IMR-90 (cell line): ENCODE measurements at regions not wholly inside any gene's neighbourhood (a gene's known extent, or its start where the extent isn't known, plus 50 kb on each side); places are given as distances from the start of the nearest gene placed in this dataset.

Experiments used
- ATAC-seq: fragments of 200-7000 bp; cut with Tn5 transposase; 2 replicates; pipeline ENCODE4 v1.9.1; 2020; ENCODE audit warnings: low read depth, mild to moderate bottlenecking, moderate library complexity
- BruUV-seq: library from RNA; stranded (reverse); fragments of 400-500 nt; replicated peaks from 2 replicates; lab custom pipeline; 2021; lab: Mats Ljungman, UMichigan
- CTCF ChIA-PET: fragments of 300-600 bp; formaldehyde crosslinking; extraction: SDS; loops from one replicate; lab custom pipeline; 2021; ENCODE audit warnings: antibody characterized with exemption; lab: Yijun Ruan, JAX
- POLR2A ChIA-PET: fragments of 300-600 bp; sonication (Branson Sonifier 250); formaldehyde crosslinking; loops from one replicate; lab custom pipeline; 2022; ENCODE audit warnings: antibody characterized with exemption; ENCODE audit not compliant: unreplicated experiment; lab: Charles Lee
- DNase-seq: peaks from one replicate; pipeline ENCODE4 v3.0.0; 2013
- H2AFZ ChIP-seq: replicated peaks from 2 replicates; pipeline ENCODE3; 2013; ENCODE audit warnings: low read length, mild to moderate bottlenecking; ENCODE audit not compliant: poor library complexity
- H2AK5ac ChIP-seq: 2 replicates; pipeline ENCODE4 v1.6.1; 2013; ENCODE audit warnings: low read depth, low read length, inconsistent platforms
- H2AK9ac ChIP-seq: replicated peaks from 2 replicates; pipeline ENCODE3; 2013; ENCODE audit warnings: mild to moderate bottlenecking, low read depth, low read length, moderate library complexity; ENCODE audit not compliant: poor library complexity
- H2BK120ac ChIP-seq: 2 replicates; pipeline ENCODE4 v1.6.1; 2013; ENCODE audit warnings: low read depth, low read length, inconsistent platforms
- H2BK15ac ChIP-seq: 3 replicates; pipeline ENCODE4 v1.6.1; 2013; ENCODE audit warnings: low read depth, low read length, inconsistent platforms
- H2BK20ac ChIP-seq: 2 replicates; pipeline ENCODE4 v1.6.1; 2013; ENCODE audit warnings: low read depth, mild to moderate bottlenecking, inconsistent platforms, low read length, moderate library complexity
- H2BK5ac ChIP-seq: 2 replicates; pipeline ENCODE4 v1.6.1; 2013; ENCODE audit warnings: mild to moderate bottlenecking, low read depth, low read length, inconsistent platforms; ENCODE audit not compliant: poor library complexity, severe bottlenecking
- H3K14ac ChIP-seq: replicated peaks from 2 replicates; pipeline ENCODE4 v1.6.1; 2013; ENCODE audit warnings: low read depth, low read length, inconsistent platforms
- H3K18ac ChIP-seq: 2 replicates; pipeline ENCODE4 v1.6.1; 2013; ENCODE audit warnings: low read depth, low read length, control low read depth
- H3K23ac ChIP-seq: 2 replicates; pipeline ENCODE4 v1.6.1; 2013; ENCODE audit warnings: low read depth, low read length, inconsistent platforms
- H3K27ac ChIP-seq: 2 replicates; pipeline ENCODE4 v1.5.1; 2013; ENCODE audit warnings: mild to moderate bottlenecking, control low read depth, low read length; ENCODE audit not compliant: insufficient read depth
- H3K27me3 ChIP-seq: 2 replicates; pipeline ENCODE4 v1.6.1; 2013; ENCODE audit warnings: low read length; ENCODE audit not compliant: control insufficient read depth, insufficient read depth
- H3K36me3 ChIP-seq: 2 replicates; pipeline ENCODE4 v1.6.1; 2013; ENCODE audit warnings: low read length, mixed read lengths; ENCODE audit not compliant: control insufficient read depth, insufficient read depth
- H3K4ac ChIP-seq: 2 replicates; pipeline ENCODE4 v1.6.1; 2013; ENCODE audit warnings: low read depth, low read length, inconsistent platforms
- H3K4me1 ChIP-seq: 2 replicates; pipeline ENCODE4 v1.6.1; 2013; ENCODE audit warnings: low read length, mixed read lengths; ENCODE audit not compliant: control insufficient read depth, insufficient read depth
- H3K4me2 ChIP-seq: 2 replicates; pipeline ENCODE4 v1.6.1; 2013; ENCODE audit warnings: low read depth, mild to moderate bottlenecking, control low read depth, low read length, moderate library complexity
- H3K4me3 ChIP-seq: 2 replicates; pipeline ENCODE4 v1.5.1; 2013; ENCODE audit warnings: low read depth, mild to moderate bottlenecking, control low read depth, low read length, moderate library complexity; ENCODE audit not compliant: insufficient read depth
- H3K56ac ChIP-seq: 2 replicates; pipeline ENCODE4 v1.6.1; 2013; ENCODE audit warnings: low read length, inconsistent platforms; ENCODE audit not compliant: insufficient read depth; ENCODE audit errors: extremely low read depth
- H3K79me1 ChIP-seq, 2 experiments: 2 replicates each; pipeline ENCODE4 v1.6.1; 2013; ENCODE audit warnings: low read length in 2 of 2, inconsistent platforms in 1 of 2, low read depth in 1 of 2
- H3K9ac ChIP-seq: 2 replicates; pipeline ENCODE4 v1.6.1; 2013; ENCODE audit warnings: low read depth, low read length, control low read depth
- H3K9me1 ChIP-seq: 2 replicates; pipeline ENCODE4 v1.6.1; 2013; ENCODE audit warnings: low read length, inconsistent platforms; ENCODE audit not compliant: insufficient read depth
- H3K9me3 ChIP-seq: 2 replicates; pipeline ENCODE4 v1.6.1; 2013; ENCODE audit warnings: low read length; ENCODE audit not compliant: control insufficient read depth, insufficient read depth
- H4K20me1 ChIP-seq: 2 replicates; pipeline ENCODE4 v1.6.1; 2013; ENCODE audit warnings: low read length, inconsistent platforms; ENCODE audit not compliant: insufficient read depth
- H4K5ac ChIP-seq: 2 replicates; pipeline ENCODE4 v1.6.1; 2013; ENCODE audit warnings: mild to moderate bottlenecking, low read depth, low read length, control low read depth
- H4K8ac ChIP-seq, 2 experiments: 2 replicates each; pipeline ENCODE4 v1.6.1; 2013; ENCODE audit warnings: low read depth in 2 of 2, low read length in 2 of 2, control low read depth in 1 of 2, inconsistent platforms in 1 of 2
- H4K91ac ChIP-seq: 2 replicates; pipeline ENCODE4 v1.6.1; 2013; ENCODE audit warnings: low read depth, low read length, inconsistent platforms; ENCODE audit not compliant: insufficient read depth
- CHD1 ChIP-seq: IDR thresholded peaks from 2 replicates; pipeline ENCODE4 v1.6.1; 2012; ENCODE audit warnings: low read depth, low read length, improper control_type of control experiment
- MAZ ChIP-seq: IDR thresholded peaks from 2 replicates; pipeline ENCODE4 v1.6.1; 2012; ENCODE audit warnings: low read depth, mild to moderate bottlenecking, low read length, improper control_type of control experiment, moderate library complexity, borderline replicate concordance
- RCOR1 ChIP-seq: IDR thresholded peaks from 2 replicates; pipeline ENCODE4 v1.6.1; 2012; ENCODE audit warnings: mild to moderate bottlenecking, low read length, improper control_type of control experiment; ENCODE audit not compliant: insufficient replicate concordance
- WGBS, 2 experiments: methylation state at CpG; one replicate each; pipeline versions ENCODE4 v1.1.5 to v1.1.7; 2013; ENCODE audit warnings: missing lambda C conversion rate in 2 of 2; ENCODE audit not compliant: insufficient read length in 1 of 2; ENCODE audit errors: extremely low coverage in 2 of 2; 5-methylcytosine and 5-hydroxymethylcytosine counted together
- dilution Hi-C: fragments of 300-500 bp; cut with HindIII; formaldehyde crosslinking; loops from one replicate; pipeline ENCODE4 v1.14.3; 2018; ENCODE audit warnings: low sequenced_read_pairs; ENCODE audit not compliant: unreplicated experiment
- in situ Hi-C: fragments of 300-500 bp; cut with MboI; formaldehyde crosslinking; loops from 3 replicates; pipeline ENCODE4 v1.14.3; 2019; ENCODE audit warnings: low sequenced_read_pairs, inconsistent platforms, mixed read lengths
- intact Hi-C: fragments of 100-400 bp; cut with micrococcal nuclease; formaldehyde crosslinking; loops from 2 replicates; pipeline ENCODE4 v1.10.0; 2022
- TF ChIP-seq, protein P1 (sequence below): fragments of 150-350 bp; IDR thresholded peaks from 2 replicates; pipeline ENCODE4 v1.6.1; 2016; ENCODE audit warnings: low read depth, mild to moderate bottlenecking, low read length, moderate library complexity, borderline replicate concordance
- TF ChIP-seq, protein P2 (sequence below): fragments of 150-350 bp; IDR thresholded peaks from 2 replicates; pipeline ENCODE4 v1.6.1; 2017; ENCODE audit warnings: mild to moderate bottlenecking, antibody characterized with exemption, low read length, low read depth
- TF ChIP-seq, protein P3 (sequence below): conservative IDR thresholded peaks from 2 replicates; pipeline ENCODE4 v1.5.1; 2012; ENCODE audit warnings: mild to moderate bottlenecking, low read depth, low read length, improper control_type of control experiment

DNA sequence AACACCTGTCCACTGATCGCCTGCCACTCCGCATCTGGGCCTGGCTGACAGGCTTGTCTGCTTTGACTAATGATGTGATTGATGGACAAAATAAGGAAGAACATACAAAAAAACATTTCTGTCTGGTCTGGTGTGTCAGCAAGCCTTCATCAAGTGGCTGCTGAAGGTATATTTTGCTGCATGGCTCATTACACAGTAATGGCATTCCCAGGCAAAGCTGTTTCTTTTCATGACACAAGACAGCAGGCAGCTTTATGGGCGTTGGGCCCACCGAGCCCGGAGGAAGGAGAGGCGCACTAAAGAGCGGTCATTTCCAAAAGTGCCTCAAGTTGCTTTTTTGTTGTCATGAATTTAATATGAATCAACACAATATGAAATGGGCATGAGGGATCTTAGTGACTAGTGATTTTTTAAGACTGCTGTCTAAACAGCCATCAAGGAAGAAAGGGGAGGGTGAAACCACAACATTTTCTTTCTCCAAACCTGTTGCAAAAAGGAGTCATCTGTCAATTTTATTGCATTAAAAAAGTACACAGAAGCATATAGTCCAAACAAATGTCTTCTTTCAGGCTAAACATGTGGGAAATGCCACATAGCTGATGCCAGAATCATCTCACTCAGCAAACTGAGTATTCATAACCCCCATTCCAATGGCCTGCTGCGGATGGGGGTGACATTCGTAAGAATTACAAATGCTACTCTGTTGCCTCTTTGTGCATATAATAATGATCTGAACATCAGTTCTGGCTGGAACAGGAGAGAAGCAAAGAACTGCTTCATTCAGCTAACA is 476.6 kb downstream of the ZNF536 start:
- H4K5ac ChIP-seq, result no peak overlapping the region
- intact Hi-C loops, result no loop called here
- H3K36me3 ChIP-seq, result no peaks in the 10 kb centered on the region
- BruUV-seq, result no TSS peak
- H3K14ac ChIP-seq, result no peak overlapping the region
- no peaks in the 10 kb centered on the region for H4K20me1 ChIP-seq
- H3K4me1 ChIP-seq, result no peaks in the 10 kb centered on the region
- no peak overlapping the region for H3K18ac ChIP-seq
- H2BK120ac ChIP-seq, result no peak overlapping the region
- H3K27me3 ChIP-seq, result no peaks in the 10 kb centered on the region
- no peak overlapping the region for H3K23ac ChIP-seq
- no peaks in the 10 kb centered on the region for H3K79me1 ChIP-seq
- POLR2A ChIA-PET, result no interaction called here
- H2AFZ ChIP-seq, result no peak overlapping the region
- DNase-seq (no peak), ATAC-seq (no peak)
- WGBS, 2 experiments, result no CpG with 5 or more reads among the region's 9 CpGs
- no peak overlapping the region for H3K9ac ChIP-seq
- TF ChIP-seq, protein P1, sequence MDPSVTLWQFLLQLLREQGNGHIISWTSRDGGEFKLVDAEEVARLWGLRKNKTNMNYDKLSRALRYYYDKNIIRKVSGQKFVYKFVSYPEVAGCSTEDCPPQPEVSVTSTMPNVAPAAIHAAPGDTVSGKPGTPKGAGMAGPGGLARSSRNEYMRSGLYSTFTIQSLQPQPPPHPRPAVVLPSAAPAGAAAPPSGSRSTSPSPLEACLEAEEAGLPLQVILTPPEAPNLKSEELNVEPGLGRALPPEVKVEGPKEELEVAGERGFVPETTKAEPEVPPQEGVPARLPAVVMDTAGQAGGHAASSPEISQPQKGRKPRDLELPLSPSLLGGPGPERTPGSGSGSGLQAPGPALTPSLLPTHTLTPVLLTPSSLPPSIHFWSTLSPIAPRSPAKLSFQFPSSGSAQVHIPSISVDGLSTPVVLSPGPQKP, result no peak
- TF ChIP-seq, protein P2, sequence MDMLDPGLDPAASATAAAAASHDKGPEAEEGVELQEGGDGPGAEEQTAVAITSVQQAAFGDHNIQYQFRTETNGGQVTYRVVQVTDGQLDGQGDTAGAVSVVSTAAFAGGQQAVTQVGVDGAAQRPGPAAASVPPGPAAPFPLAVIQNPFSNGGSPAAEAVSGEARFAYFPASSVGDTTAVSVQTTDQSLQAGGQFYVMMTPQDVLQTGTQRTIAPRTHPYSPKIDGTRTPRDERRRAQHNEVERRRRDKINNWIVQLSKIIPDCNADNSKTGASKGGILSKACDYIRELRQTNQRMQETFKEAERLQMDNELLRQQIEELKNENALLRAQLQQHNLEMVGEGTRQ, result no peak
- TF ChIP-seq CHD1 (no peak), MAZ (no peak), RCOR1 (no peak)
- TF ChIP-seq, protein P3, sequence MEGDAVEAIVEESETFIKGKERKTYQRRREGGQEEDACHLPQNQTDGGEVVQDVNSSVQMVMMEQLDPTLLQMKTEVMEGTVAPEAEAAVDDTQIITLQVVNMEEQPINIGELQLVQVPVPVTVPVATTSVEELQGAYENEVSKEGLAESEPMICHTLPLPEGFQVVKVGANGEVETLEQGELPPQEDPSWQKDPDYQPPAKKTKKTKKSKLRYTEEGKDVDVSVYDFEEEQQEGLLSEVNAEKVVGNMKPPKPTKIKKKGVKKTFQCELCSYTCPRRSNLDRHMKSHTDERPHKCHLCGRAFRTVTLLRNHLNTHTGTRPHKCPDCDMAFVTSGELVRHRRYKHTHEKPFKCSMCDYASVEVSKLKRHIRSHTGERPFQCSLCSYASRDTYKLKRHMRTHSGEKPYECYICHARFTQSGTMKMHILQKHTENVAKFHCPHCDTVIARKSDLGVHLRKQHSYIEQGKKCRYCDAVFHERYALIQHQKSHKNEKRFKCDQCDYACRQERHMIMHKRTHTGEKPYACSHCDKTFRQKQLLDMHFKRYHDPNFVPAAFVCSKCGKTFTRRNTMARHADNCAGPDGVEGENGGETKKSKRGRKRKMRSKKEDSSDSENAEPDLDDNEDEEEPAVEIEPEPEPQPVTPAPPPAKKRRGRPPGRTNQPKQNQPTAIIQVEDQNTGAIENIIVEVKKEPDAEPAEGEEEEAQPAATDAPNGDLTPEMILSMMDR, result no peak
- no peaks in the 10 kb centered on the region for H3K9me1 ChIP-seq
- CTCF ChIA-PET, result interaction anchor here (1.2 kb wide), 1 partner anchor 18 kb away, joined by 3 read pairs; no protein-coding TSS in a partner anchor
- dilution Hi-C loops, result no loop called here
- no peak overlapping the region for H4K8ac ChIP-seq
- no peak overlapping the region for H3K4me3 ChIP-seq
- no peak overlapping the region for H2BK20ac ChIP-seq
- H3K4me2 ChIP-seq, result no peak overlapping the region
- no peaks in the 10 kb centered on the region for H3K9me3 ChIP-seq
- in situ Hi-C loops, result no loop called here
- H3K27ac ChIP-seq, result no peak overlapping the region
- H3K56ac ChIP-seq, result no peak overlapping the region
- H4K91ac ChIP-seq, result no peak overlapping the region
- H2BK5ac ChIP-seq, result no peak overlapping the region
- H2AK5ac ChIP-seq, result no peak overlapping the region
- no peak overlapping the region for H2BK15ac ChIP-seq
- H2AK9ac ChIP-seq, result no peak overlapping the region
- no peak overlapping the region for H3K4ac ChIP-seq
